ENCODE measurements at regions not wholly inside any gene's neighbourhood (a gene's known extent, or its start where the extent isn't known, plus 50 kb on each side); places are given as distances from the start of the nearest gene placed in this dataset.
"Not testable (repeated sequence)": the region's sequence is repeated elsewhere in the genome, so short reads cannot be mapped to it uniquely, and the experiment has no call there.

- no peaks in the 10 kb centered on the region for H3K27me3 ChIP-seq (ENCODE audit: insufficient read depth, low read length, poor library complexity)
- TF ChIP-seq EZH2 (IDR thresholded peaks at IDR 0.05; ENCODE audit: borderline replicate concordance, low read depth, low read length, severe bottlenecking) (no peak), CTCF (IDR thresholded peaks at IDR 0.05; ENCODE audit: borderline replicate concordance, extremely low read depth, low read length, poor library complexity, severe bottlenecking) (no peak)
- H3K79me2 ChIP-seq (ENCODE audit: insufficient read depth, low read length) = no peaks in the 10 kb centered on the region
- H3K4me1 ChIP-seq (ENCODE audit: insufficient read depth, low read length) = 0 out of 2 replicates have a peak, but pooled peaks cover 4% of the 10 kb centered on the region
- H3K36me3 ChIP-seq (ENCODE audit: insufficient read depth, low read length) = no peaks in the 10 kb centered on the region
- H3K9me3 ChIP-seq (ENCODE audit: insufficient read depth, low read length, severe bottlenecking) = no peaks in the 10 kb centered on the region
- no peak overlapping the region for H3K27ac ChIP-seq (ENCODE audit: low read length)
- no peaks in the 10 kb centered on the region for H4K20me1 ChIP-seq (ENCODE audit: insufficient read depth, low read length)
- H3K4me2 ChIP-seq (ENCODE audit: insufficient read depth, low read length) = no peak overlapping the region
- H3K4me3 ChIP-seq (ENCODE audit: low read depth in 1 of 2, low read length in 2 of 2) = no peak overlapping the region
- ATAC-seq (ENCODE audit: insufficient read depth, low read depth) (no peak), DNase-seq (no peak)
- H2AFZ ChIP-seq (ENCODE audit: low read depth, low read length) = no peak overlapping the region; the same call in 1 of the 2 replicates
- H3K9ac ChIP-seq (ENCODE audit: low read depth, low read length) = no peak overlapping the region
Measured at GRCh38 chr6:44740566-44741120, 353.1 kb downstream of the CDC5L start.

- H2AFZ ChIP-seq (ENCODE audit: low read depth, low read length) = no peak overlapping the region
- no peak overlapping the region for H3K27ac ChIP-seq (ENCODE audit: low read length)
- 0 out of 2 replicates have a peak, but pooled peaks cover 4% of the 10 kb centered on the region for H3K4me1 ChIP-seq (ENCODE audit: insufficient read depth, low read length)
- no peaks in the 10 kb centered on the region for H3K27me3 ChIP-seq (ENCODE audit: insufficient read depth, low read length, poor library complexity)
- H3K36me3 ChIP-seq (ENCODE audit: insufficient read depth, low read length) = no peaks in the 10 kb centered on the region
- no peak for ATAC-seq (ENCODE audit: insufficient read depth, low read depth)
- H3K79me2 ChIP-seq (ENCODE audit: insufficient read depth, low read length) = no peaks in the 10 kb centered on the region
- no peak for DNase-seq
- H3K9me3 ChIP-seq (ENCODE audit: insufficient read depth, low read length, severe bottlenecking) = no peaks in the 10 kb centered on the region
- no peaks in the 10 kb centered on the region for H4K20me1 ChIP-seq (ENCODE audit: insufficient read depth, low read length)
- no peak overlapping the region for H3K4me3 ChIP-seq (ENCODE audit: low read depth in 1 of 2, low read length in 2 of 2)
- TF ChIP-seq CTCF (IDR thresholded peaks at IDR 0.05; ENCODE audit: borderline replicate concordance, extremely low read depth, low read length, poor library complexity, severe bottlenecking) = peak; percentile 16
- no peak for TF ChIP-seq EZH2 (IDR thresholded peaks at IDR 0.05; ENCODE audit: borderline replicate concordance, low read depth, low read length, severe bottlenecking)
- H3K4me2 ChIP-seq (ENCODE audit: insufficient read depth, low read length) = no peak overlapping the region
- H3K9ac ChIP-seq (ENCODE audit: low read depth, low read length) = no peak overlapping the region
Measured at GRCh38 chr6:44742201-44742600, 354.7 kb downstream of the CDC5L start.

GRCh38 chr6:44742828-44743372, 355.4 kb downstream of the CDC5L start:
- Histone ChIP-seq H4K20me1 (ENCODE audit: insufficient read depth, low read length) (no peaks in the 10 kb centered on the region), H3K27ac (ENCODE audit: low read length) (no peak overlapping the region), H3K4me2 (ENCODE audit: insufficient read depth, low read length) (no peak overlapping the region), H3K79me2 (ENCODE audit: insufficient read depth, low read length) (no peaks in the 10 kb centered on the region), H3K36me3 (ENCODE audit: insufficient read depth, low read length) (no peaks in the 10 kb centered on the region), H3K27me3 (ENCODE audit: insufficient read depth, low read length, poor library complexity) (no peaks in the 10 kb centered on the region), H3K9ac (ENCODE audit: low read depth, low read length) (no peak overlapping the region), H3K4me1 (ENCODE audit: insufficient read depth, low read length) (0 out of 2 replicates have a peak, but pooled peaks cover 4% of the 10 kb centered on the region), H3K9me3 (ENCODE audit: insufficient read depth, low read length, severe bottlenecking) (no peaks in the 10 kb centered on the region), H3K4me3 (ENCODE audit: low read depth in 1 of 2, low read length in 2 of 2) (no peak overlapping the region), H2AFZ (ENCODE audit: low read depth, low read length) (no peak overlapping the region)
- TF ChIP-seq CTCF (IDR thresholded peaks at IDR 0.05; ENCODE audit: borderline replicate concordance, extremely low read depth, low read length, poor library complexity, severe bottlenecking) = no peak
- TF ChIP-seq EZH2 (IDR thresholded peaks at IDR 0.05; ENCODE audit: borderline replicate concordance, low read depth, low read length, severe bottlenecking) = no peak
- ATAC-seq (ENCODE audit: insufficient read depth, low read depth) (no peak), DNase-seq (no peak)

GRCh38 chr6:44760116-44760515, 372.6 kb downstream of the CDC5L start:
- not testable (repeated sequence) for H3K36me3 ChIP-seq (ENCODE audit: insufficient read depth, low read length); H4K20me1 ChIP-seq (ENCODE audit: insufficient read depth, low read length); H3K27me3 ChIP-seq (ENCODE audit: insufficient read depth, low read length, poor library complexity); H2AFZ ChIP-seq (ENCODE audit: low read depth, low read length); H3K4me2 ChIP-seq (ENCODE audit: insufficient read depth, low read length); H3K4me3 ChIP-seq (ENCODE audit: low read depth in 1 of 2, low read length in 2 of 2); H3K4me1 ChIP-seq (ENCODE audit: insufficient read depth, low read length); ATAC-seq (ENCODE audit: insufficient read depth, low read depth); H3K9me3 ChIP-seq (ENCODE audit: insufficient read depth, low read length, severe bottlenecking); H3K79me2 ChIP-seq (ENCODE audit: insufficient read depth, low read length); H3K9ac ChIP-seq (ENCODE audit: low read depth, low read length); DNase-seq; H3K27ac ChIP-seq (ENCODE audit: low read length)
